Tibial nerve (tissue), 3 donors: ENCODE measurements at regions not wholly inside any gene's neighbourhood (a gene's known extent, or its start where the extent isn't known, plus 50 kb on each side); places are given as distances from the start of the nearest gene placed in this dataset.

Source experiments
- CTCF ChIP-seq, 5 experiments: fragments of 200-600 bp in 3 of 5; fragments of 450-650 bp in 2 of 5; sonication (generic) in 3 of 5; IDR thresholded peaks; one replicate each; pipeline ENCODE4 v1.5.1; 2016 to 2019; ENCODE audit warnings: antibody characterized with exemption in 5 of 5, mild to moderate bottlenecking in 3 of 5, moderate library complexity in 2 of 5
- POLR2A ChIP-seq, 2 donors: fragments of 450-650 bp; IDR thresholded peaks; one replicate each; pipeline ENCODE4 v1.6.1; 2017; ENCODE audit warnings: antibody characterized with exemption in 2 of 2, mild to moderate bottlenecking in 2 of 2, moderate library complexity in 2 of 2

DNA sequence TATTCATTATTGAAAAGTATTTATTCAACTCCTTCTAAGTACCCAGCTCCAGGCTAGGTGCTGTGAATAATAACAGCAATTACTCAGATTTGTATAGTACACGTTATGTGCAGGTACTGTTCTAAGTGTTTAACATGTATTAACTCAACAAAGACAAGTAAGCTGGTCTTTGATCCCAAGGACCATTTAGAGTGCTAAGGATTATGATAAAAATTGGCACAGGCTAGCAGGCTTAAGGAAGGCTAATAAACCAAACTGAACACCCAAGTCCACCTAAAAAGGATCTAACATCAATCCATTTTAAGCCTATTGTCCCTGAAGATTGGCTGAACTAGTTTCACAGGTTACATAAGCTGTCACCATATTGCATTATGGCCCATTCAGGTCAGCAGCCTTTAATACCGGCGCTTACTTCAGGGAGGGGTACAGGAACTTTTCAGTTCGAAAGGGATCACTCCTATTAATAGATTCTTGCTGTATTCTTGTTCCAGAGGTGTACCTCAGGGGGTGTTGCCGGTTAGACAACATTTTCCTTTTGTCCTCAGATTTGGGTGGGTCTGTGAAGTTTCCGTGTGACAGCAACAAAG, 99.0 kb upstream of the GMDS start:
- TF ChIP-seq CTCF (IDR thresholded peaks at IDR 0.05) (no peak), POLR2A (IDR thresholded peaks at IDR 0.05) (no peak)
